ENCODE measurements at regions not wholly inside any gene's neighbourhood (a gene's known extent, or its start where the extent isn't known, plus 50 kb on each side); places are given as distances from the start of the nearest gene placed in this dataset.

- peak; percentile 18 for DNase-seq
Observed at GRCh38 chr9:4382722-4383317, 83.0 kb upstream of the GLIS3 start.

- DNase-seq: no peak
Observed at GRCh38 chr9:4381744-4382143, 81.9 kb upstream of the GLIS3 start.

- no peak for DNase-seq
Observed at GRCh38 chr9:4380406-4380805, 80.5 kb upstream of the GLIS3 start.

DNA sequence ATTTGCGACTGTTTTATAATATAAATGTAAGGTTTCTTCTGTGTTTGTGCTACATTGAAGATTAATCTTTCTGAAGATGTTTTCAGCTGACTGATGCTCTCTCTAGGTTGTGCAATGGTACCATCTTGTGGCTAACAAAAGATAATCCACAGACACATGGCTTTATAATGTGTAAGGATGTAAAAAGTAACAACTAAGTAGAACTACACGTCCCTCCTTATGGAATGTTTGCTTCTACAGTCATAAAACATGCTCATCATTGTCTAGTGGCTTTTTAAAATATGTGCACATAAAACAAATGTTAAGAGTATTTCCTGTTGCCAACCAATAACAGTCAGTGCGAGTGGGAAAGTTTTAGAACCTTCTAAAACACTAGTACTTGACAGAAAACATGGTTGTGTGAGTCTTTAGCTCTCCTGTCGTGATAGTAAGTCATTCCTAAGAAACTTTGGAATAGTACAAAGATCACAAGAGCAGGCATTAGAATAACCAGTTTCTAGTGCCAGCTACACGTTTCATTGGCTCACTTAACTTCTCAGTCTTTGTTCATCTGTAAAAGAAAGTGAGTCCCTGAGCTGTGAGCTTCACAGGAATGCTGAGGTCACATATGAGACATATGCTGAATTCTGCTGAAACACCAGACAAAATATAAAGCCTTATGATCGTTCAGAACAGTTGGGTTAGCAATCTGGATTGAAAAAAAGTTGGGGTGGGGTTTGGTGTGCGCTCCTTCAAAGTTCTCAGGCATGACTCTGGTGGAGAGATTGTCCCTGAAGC, 75.7 kb upstream of the GLIS3 start:
- no peak for DNase-seq

DNA sequence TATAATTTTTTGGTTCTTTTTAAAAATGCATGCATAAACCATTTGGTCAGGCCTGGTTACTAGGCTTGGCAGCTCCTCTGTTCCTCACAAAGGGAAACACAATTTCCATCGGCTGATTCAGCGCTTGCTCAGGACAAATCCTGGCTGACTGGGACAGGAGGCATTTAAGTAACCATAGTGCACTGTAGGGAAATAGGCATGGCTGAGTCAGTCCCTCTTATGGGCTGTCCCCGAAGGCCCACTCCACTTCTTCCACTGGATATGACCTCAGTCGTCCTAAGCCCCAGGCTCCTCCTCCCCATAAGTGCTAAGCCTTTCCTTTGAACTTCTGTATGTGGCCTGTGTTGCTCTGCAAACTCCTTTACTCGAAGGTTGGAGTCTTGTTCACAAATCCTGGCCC, 71.2 kb upstream of the GLIS3 start:
- DNase-seq: no peak

DNA sequence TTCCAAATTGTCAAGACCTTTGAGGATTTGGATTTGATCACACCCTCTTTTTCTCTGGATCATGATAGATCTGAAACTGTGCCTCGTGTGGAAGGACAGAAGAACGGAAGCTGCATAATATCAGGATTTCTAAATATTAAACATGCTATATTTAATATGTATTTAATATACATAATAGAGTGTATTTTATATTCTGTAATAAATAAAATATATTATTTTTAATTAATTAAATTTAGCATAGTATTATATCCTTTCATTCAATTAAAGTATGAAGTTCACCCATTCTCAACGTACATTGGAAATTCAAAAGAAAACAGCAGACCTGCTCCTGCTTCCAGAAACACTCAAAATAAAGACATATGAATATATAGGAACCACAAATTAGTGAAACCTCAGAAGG, 70.6 kb upstream of the GLIS3 start:
- no peak for DNase-seq

DNA sequence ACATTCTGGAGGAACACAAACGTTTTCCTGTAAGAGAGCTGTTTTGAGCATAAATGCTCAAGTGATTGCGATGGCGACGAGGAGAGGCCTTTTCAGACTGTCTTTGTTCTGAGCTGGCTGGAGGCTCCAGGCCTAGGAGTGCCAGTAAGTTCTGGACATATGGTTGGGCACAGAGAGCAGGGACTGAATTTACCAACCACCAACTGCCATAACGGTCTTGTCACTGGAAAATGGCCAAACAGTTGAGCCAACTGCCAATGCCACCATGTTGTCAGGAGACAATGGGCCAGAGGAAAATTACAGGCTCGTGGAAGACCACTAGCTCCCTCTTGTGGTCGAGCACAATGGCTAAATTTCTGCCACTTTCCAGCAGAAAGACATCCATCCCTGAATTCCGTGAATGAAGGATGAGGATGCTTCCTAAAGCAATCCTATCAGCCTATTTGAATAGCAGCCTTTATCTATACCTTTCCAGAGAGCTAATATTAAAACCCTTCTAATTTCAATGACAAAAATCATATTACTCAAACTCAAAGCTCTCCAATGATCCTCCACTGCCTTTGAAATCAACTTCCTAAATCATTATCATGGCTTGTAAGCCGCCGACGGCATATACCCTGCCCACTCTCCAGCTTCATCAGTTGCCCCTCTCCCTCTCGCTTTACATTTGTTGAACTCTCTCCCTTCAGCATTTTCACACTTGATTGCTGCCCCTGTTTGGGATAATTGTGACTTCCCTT, 66.9 kb upstream of the GLIS3 start:
- DNase-seq: peak; percentile 56

DNA sequence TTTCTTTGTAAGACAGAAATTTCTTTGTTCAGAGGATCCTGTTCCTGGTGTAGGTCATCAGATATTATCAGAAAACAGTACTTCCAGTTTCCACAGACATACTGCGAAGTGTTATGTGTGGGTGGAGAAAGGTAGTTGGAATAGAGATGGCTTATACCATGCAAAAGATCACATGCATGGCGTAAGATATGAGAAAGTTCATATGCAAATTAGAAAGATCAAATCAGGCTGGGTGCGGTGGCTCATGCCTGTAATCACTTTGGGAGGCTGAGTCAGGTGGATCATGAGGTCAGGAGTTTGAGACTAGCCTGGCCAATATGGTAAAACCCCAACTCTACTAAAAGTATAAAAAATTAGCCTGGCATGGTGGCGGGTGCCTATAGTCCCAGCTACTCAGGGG, 65.2 kb upstream of the GLIS3 start:
- DNase-seq: no peak

DNA sequence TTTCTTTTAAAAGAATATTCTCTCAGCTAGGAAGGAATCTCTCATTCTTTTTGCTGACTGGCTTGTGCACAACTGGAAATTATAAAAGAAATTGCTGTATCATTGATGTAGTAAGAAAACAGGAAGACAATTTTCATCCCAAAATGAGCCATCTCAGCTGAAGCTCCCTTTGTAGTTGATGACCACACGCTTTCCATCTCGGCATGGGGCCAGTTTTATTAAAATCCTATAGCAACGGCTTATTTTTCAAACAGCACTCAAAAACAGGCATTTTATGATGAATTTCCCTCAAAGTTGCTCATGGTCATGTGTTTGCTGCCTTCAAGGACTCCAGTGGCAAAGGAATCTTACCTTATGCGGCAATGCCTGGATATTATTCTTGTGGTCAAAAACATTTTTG, 62.4 kb upstream of the GLIS3 start:
- no peak for DNase-seq

- no peak for DNase-seq
Observed at GRCh38 chr9:4359016-4359415, 59.1 kb upstream of the GLIS3 start.

GRCh38 chr9:4357929-4358328, 58.1 kb upstream of the GLIS3 start:
- DNase-seq: no peak

DNA sequence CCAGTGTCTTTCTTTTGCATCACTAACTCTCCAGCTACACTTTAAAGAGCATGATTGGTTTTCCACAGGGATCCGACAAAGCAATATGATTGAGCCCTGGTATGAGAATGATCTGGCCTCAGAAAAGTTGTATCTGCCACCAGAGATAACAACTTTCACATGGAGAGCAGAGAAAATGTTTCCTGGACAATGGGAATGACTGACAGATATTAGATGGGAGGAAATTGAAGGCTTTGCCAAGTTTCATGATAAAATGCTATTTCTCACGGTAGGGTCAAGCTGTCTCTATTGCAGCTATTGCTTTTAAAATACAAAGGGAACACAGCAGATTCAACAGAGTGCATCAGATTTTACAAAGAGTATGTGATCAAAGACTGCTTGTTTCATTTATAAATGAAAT, 56.4 kb upstream of the GLIS3 start:
- no peak for DNase-seq

DNA sequence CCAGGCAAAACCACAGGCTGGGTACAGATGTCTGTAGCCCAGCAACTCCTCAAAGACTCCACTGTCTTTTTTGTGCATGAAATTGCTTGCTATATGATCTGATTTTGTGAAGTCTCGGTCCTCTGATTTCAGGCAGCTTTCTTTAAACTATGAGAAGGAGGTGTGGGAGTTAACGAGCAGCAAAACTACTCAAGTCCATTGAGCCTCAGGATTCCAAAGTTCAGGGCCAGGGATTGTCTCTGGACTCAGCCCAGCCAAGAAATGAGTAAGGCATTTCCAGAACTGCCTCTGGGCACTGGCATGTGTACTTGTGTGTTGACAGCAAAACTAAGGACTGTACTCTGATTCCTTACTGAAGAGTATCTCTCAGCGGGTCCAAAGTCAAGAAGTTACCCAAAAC, 53.4 kb upstream of the GLIS3 start:
- no peak for DNase-seq

- DNase-seq: no peak
Observed at GRCh38 chr9:4349816-4350418, 50.0 kb upstream of the GLIS3 start.
